GM10248 (cell line): ENCODE measurements at regions not wholly inside any gene's neighbourhood (a gene's known extent, or its start where the extent isn't known, plus 50 kb on each side); places are given as distances from the start of the nearest gene placed in this dataset.

Experiments used
- CTCF ChIA-PET: fragments of 300-600 bp; sonication (Branson Sonifier 250); formaldehyde crosslinking; extraction: SDS; loops from one replicate; lab custom pipeline; 2021; ENCODE audit warnings: antibody characterized with exemption; lab: Yijun Ruan, JAX
- POLR2A ChIA-PET: fragments of 350-650 bp; sonication (Branson Sonifier 250); formaldehyde crosslinking; extraction: SDS; loops from one replicate; lab custom pipeline; 2020; ENCODE audit warnings: antibody characterized with exemption; lab: Yijun Ruan, JAX
- DNase-seq: peaks from one replicate; pipeline ENCODE4 v3.0.0; 2012; ENCODE audit errors: extremely low spot score
- CTCF ChIP-seq: IDR thresholded peaks from 2 replicates; pipeline ENCODE4 v1.5.1; 2012; ENCODE audit warnings: mild to moderate bottlenecking, low read depth; ENCODE audit errors: extremely low read depth, missing control alignments, control extremely low read depth

- ChIA-PET CTCF (interaction anchor here (1.0 to 1.6 kb wide), 4 partner anchors 13 to 78 kb away, joined by 3 to 5 read pairs (median 4); no protein-coding TSS in a partner anchor), POLR2A (interaction anchor here (0.7 to 1.5 kb wide), 3 partner anchors 42 to 161 kb away, joined by 3 to 6 read pairs (median 4); no protein-coding TSS in a partner anchor)
- peak; percentile 2 for TF ChIP-seq CTCF
- peak; percentile 88 for DNase-seq
Observed at GRCh38 chr1:234772345-234773147, 162.6 kb upstream of the IRF2BP2 start.

- no peak for TF ChIP-seq CTCF
- ChIA-PET CTCF (interaction anchor here (1.1 to 1.6 kb wide), 3 partner anchors 12 to 79 kb away, joined by 3 to 5 read pairs (median 4); no protein-coding TSS in a partner anchor), POLR2A (interaction anchor here (0.7 to 1.5 kb wide), 5 partner anchors 41 to 162 kb away, joined by 3 to 6 read pairs (median 4); partner anchors contain the start of gene IRF2BP2)
- DNase-seq, result no peak
Observed at GRCh38 chr1:234771642-234772344, 161.8 kb upstream of the IRF2BP2 start.

GRCh38 chr1:234770924-234771540, 161.1 kb upstream of the IRF2BP2 start:
- POLR2A ChIA-PET, result interaction anchor here (0.7 to 1.0 kb wide), 3 partner anchors 48 to 161 kb away, joined by 3 to 4 read pairs (median 4); partner anchors contain the start of gene IRF2BP2
- CTCF ChIA-PET, result interaction anchor here (1.1 to 1.6 kb wide), 2 partner anchors 11 to 17 kb away, joined by 4 to 5 read pairs; no protein-coding TSS in a partner anchor
- no peak for DNase-seq
- TF ChIP-seq CTCF, result no peak

DNA sequence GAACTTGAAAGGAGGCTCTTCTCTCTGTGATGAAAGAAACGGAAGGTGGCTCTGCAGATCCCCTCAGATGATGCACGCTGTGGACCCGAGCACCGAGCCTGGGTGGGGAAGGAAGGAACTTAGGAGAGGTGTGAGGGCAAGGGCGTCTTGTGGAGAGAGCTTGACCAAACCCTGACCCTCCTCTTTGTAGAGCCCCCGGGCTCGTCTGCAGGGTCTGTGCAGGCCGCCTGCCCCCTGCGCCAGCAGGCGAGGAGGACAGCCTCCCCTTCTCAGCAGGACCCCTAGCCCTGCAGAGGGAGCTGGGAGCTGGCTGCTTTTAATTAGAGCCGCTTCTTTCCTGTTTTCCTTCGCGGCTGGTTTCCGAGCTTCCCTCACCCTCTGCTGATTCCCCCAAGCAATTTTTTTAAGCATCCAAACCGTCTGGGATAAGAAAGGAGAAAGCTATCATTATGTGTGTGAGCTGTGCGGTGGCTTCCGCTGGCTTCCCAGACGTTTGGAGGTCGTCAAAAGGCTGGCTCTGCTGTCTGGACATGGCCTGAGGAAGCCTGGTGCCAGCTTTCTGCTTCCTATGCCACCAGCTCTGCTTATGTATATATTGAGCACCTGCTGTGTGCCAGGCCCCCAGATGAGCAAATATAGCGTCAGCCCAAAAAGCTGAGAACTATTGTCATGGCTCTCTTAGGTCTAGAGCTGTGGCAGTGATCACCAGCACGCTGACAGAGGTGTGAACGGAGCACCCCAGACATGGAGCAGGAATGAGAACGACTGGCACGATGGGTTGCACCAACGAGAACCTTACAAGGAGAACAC, 160.2 kb upstream of the IRF2BP2 start:
- no peak for TF ChIP-seq CTCF
- ChIA-PET CTCF (no interaction called here), POLR2A (no interaction called here)
- no peak for DNase-seq

GRCh38 chr1:234769284-234769985, 159.5 kb upstream of the IRF2BP2 start:
- ChIA-PET POLR2A (no interaction called here), CTCF (interaction anchor here (0.8 to 1.3 kb wide), 2 partner anchors 14 to 112 kb away, joined by 3 read pairs; no protein-coding TSS in a partner anchor)
- no peak for TF ChIP-seq CTCF

More at GRCh38 chr1:234769284-234769985, 159.5 kb upstream of the IRF2BP2 start:
- DNase-seq, result no peak
